Activated CD8-positive, alpha-beta T cell treated with anti-CD3 and anti-CD28 coated beads for 36 hours (primary cell): ENCODE measurements at regions not wholly inside any gene's neighbourhood (a gene's known extent, or its start where the extent isn't known, plus 50 kb on each side); places are given as distances from the start of the nearest gene placed in this dataset.

Experiments
- ATAC-seq: fragments of 200-7000 bp; cut with Tn5 transposase; one replicate; pipeline ENCODE4 v1.10.0; 2021; ENCODE audit warnings: mild to moderate bottlenecking, moderate library complexity
- CTCF ChIA-PET: fragments of 350-600 bp; sonication (Branson Sonifier 250); formaldehyde crosslinking; loops from one replicate; lab custom pipeline; 2021; ENCODE audit warnings: antibody characterized with exemption; lab: Charles Lee
- POLR2A ChIA-PET: fragments of 350-600 bp; sonication (Branson Sonifier 250); formaldehyde crosslinking; loops from one replicate; lab custom pipeline; 2021; ENCODE audit warnings: antibody characterized with exemption; lab: Charles Lee
- DNase-seq: peaks from one replicate; pipeline ENCODE4 v3.0.0-alpha.2; 2020
- H3K27ac Mint-ChIP-seq: one replicate; pipeline ENCODE4 v1.8.0; 2021; ENCODE audit warnings: mild to moderate bottlenecking, mixed read lengths
- H3K27me3 Mint-ChIP-seq: one replicate; pipeline ENCODE4 v1.8.0; 2021; ENCODE audit warnings: mixed read lengths
- H3K36me3 Mint-ChIP-seq: one replicate; pipeline ENCODE4 v1.8.0; 2021; ENCODE audit warnings: low read depth, mixed read lengths
- H3K4me1 Mint-ChIP-seq: one replicate; pipeline ENCODE4 v1.8.0; 2021; ENCODE audit warnings: low read depth, mixed read lengths
- H3K4me3 Mint-ChIP-seq: one replicate; pipeline ENCODE4 v1.8.0; 2021; ENCODE audit warnings: mild to moderate bottlenecking, moderate library complexity, mixed read lengths
- H3K9me3 Mint-ChIP-seq: one replicate; pipeline ENCODE4 v1.8.0; 2021; ENCODE audit warnings: mixed read lengths
- CTCF ChIP-seq: fragments of 200-600 bp; IDR thresholded peaks from one replicate; pipeline ENCODE4 v1.8.0; 2022; ENCODE audit warnings: antibody characterized with exemption, mild to moderate bottlenecking
- intact Hi-C: fragments of 100-400 bp; cut with micrococcal nuclease; formaldehyde crosslinking; loops from one replicate; pipeline ENCODE4 v1.10.0; 2022

GRCh38 chr1:234533034-234533891 is 54.3 kb upstream of the TARBP1 start:
- no peaks in the 10 kb centered on the region for H3K9me3 Mint-ChIP-seq
- H3K4me1 Mint-ChIP-seq = peaks cover 14% of the 10 kb centered on the region
- no peak for TF ChIP-seq CTCF
- no peak for ATAC-seq
- no peak for DNase-seq
- no peak overlapping the region for H3K4me3 Mint-ChIP-seq
- CTCF ChIA-PET = interaction anchor here (0.6 to 1.2 kb wide), 4 partner anchors 10 to 26 kb away, joined by 3 to 6 read pairs (median 3); no protein-coding TSS in a partner anchor
- POLR2A ChIA-PET = interaction anchor here (0.9 to 1.3 kb wide), 3 partner anchors 11 to 558 kb away, joined by 3 to 4 read pairs (median 3); no protein-coding TSS in a partner anchor
- intact Hi-C loops = no loop called here
- no peaks in the 10 kb centered on the region for H3K36me3 Mint-ChIP-seq
- H3K27ac Mint-ChIP-seq = no peak overlapping the region
- peaks cover 2% of the 10 kb centered on the region for H3K27me3 Mint-ChIP-seq

GRCh38 chr1:234532503-234532922 is 53.5 kb upstream of the TARBP1 start:
- no peak overlapping the region for H3K27ac Mint-ChIP-seq
- TF ChIP-seq CTCF = no peak
- intact Hi-C loops = no loop called here
- ATAC-seq (no peak), DNase-seq (no peak)
- H3K4me3 Mint-ChIP-seq = no peak overlapping the region
- H3K4me1 Mint-ChIP-seq = peaks cover 14% of the 10 kb centered on the region
- ChIA-PET POLR2A (interaction anchor here (1.0 to 1.6 kb wide), 3 partner anchors 10 to 558 kb away, joined by 3 to 4 read pairs (median 3); no protein-coding TSS in a partner anchor), CTCF (interaction anchor here (1.0 to 1.1 kb wide), 2 partner anchors 12 to 15 kb away, joined by 3 to 6 read pairs; no protein-coding TSS in a partner anchor)
- no peaks in the 10 kb centered on the region for H3K9me3 Mint-ChIP-seq
- no peaks in the 10 kb centered on the region for H3K36me3 Mint-ChIP-seq
- peaks cover 4% of the 10 kb centered on the region for H3K27me3 Mint-ChIP-seq

GRCh38 chr1:234531151-234531635 is 52.2 kb upstream of the TARBP1 start:
- no peak for DNase-seq
- Mint-ChIP-seq H3K4me1 (peaks cover 14% of the 10 kb centered on the region), H3K27me3 (peaks cover 10% of the 10 kb centered on the region), H3K4me3 (no peak overlapping the region), H3K36me3 (no peaks in the 10 kb centered on the region), H3K9me3 (no peaks in the 10 kb centered on the region), H3K27ac (no peak overlapping the region)
- CTCF ChIA-PET = interaction anchor here (2.2 to 3.7 kb wide), 2 partner anchors 10 to 12 kb away, joined by 6 to 13 read pairs; no protein-coding TSS in a partner anchor
- ATAC-seq = no peak
- POLR2A ChIA-PET = interaction anchor here (1.6 kb wide), 1 partner anchor 13 kb away, joined by 3 read pairs; no protein-coding TSS in a partner anchor
- TF ChIP-seq CTCF = no peak
- intact Hi-C loops = no loop called here

GRCh38 chr1:234530672-234531071 is 51.7 kb upstream of the TARBP1 start:
- Mint-ChIP-seq H3K27ac (peak overlapping the region; percentile 21), H3K27me3 (peaks cover 11% of the 10 kb centered on the region), H3K4me3 (no peak overlapping the region), H3K4me1 (peaks cover 14% of the 10 kb centered on the region), H3K9me3 (no peaks in the 10 kb centered on the region), H3K36me3 (no peaks in the 10 kb centered on the region)
- ATAC-seq (no peak), DNase-seq (no peak)
- ChIA-PET POLR2A (interaction anchor here (0.8 kb wide), 1 partner anchor 67 kb away, joined by 3 read pairs; no protein-coding TSS in a partner anchor), CTCF (interaction anchor here (1.0 to 3.7 kb wide), 3 partner anchors 9 to 82 kb away, joined by 3 to 13 read pairs (median 6); no protein-coding TSS in a partner anchor)
- intact Hi-C loops = no loop called here
- no peak for TF ChIP-seq CTCF
